ENCODE measurements at regions not wholly inside any gene's neighbourhood (a gene's known extent, or its start where the extent isn't known, plus 50 kb on each side); places are given as distances from the start of the nearest gene placed in this dataset.

- TF ChIP-seq GATA2 (IDR thresholded peaks at IDR 0.05; ENCODE audit: low read depth, low read length): no peak
- TF ChIP-seq GATA3 (IDR thresholded peaks at IDR 0.05; ENCODE audit: low read depth, low read length): no peak
Observed at GRCh38 chr2:13986119-13986720, 646.3 kb upstream of the LRATD1 start.

All from SH-SY5Y (cell line).